Retina (tissue), 1 donor: ENCODE measurements at regions not wholly inside any gene's neighbourhood (a gene's known extent, or its start where the extent isn't known, plus 50 kb on each side); places are given as distances from the start of the nearest gene placed in this dataset.

ENCODE experiments used
- DNase-seq: peaks from one replicate; pipeline ENCODE4 v3.0.0-alpha.2; 2016

DNA sequence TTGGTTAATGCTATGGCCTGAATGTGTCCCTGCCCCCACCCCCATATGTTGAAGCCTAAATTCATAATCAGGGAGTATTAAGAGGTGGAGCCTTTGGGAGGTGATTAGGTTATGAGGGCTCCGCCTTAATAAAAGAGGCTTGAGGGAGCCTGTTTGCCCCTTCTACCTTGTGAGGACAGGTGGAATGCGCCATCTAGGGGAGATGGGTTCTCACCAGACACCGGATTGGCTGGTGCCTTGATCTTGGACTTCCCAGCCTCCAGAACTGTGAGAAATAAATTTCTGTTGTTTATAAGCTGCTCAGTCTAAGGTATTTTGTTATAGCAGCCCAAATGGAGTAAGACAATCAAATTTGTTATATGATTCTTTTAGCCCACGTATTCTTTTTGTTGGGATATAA is 148.3 kb downstream of the PTCSC3 start:
- DNase-seq, result no peak

DNA sequence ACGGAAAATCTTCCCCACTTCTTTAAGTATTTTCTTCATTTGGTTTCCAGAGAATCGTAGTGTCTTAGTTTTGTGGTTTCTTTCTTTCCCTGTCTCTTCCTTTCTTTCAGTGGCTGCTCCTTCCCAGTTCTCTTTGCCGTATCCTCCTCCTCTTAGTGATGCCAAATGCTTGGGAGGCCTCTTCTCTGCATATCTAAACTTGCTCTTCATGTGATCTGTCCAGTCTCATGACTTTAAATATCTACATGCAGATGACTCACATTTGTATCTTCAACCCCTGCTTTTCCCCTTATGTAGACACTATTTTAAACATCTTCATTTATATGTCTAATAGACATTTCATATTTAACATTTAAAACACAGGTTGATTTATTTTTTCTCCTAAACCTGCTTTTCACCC is 149.2 kb downstream of the PTCSC3 start:
- no peak for DNase-seq

DNA sequence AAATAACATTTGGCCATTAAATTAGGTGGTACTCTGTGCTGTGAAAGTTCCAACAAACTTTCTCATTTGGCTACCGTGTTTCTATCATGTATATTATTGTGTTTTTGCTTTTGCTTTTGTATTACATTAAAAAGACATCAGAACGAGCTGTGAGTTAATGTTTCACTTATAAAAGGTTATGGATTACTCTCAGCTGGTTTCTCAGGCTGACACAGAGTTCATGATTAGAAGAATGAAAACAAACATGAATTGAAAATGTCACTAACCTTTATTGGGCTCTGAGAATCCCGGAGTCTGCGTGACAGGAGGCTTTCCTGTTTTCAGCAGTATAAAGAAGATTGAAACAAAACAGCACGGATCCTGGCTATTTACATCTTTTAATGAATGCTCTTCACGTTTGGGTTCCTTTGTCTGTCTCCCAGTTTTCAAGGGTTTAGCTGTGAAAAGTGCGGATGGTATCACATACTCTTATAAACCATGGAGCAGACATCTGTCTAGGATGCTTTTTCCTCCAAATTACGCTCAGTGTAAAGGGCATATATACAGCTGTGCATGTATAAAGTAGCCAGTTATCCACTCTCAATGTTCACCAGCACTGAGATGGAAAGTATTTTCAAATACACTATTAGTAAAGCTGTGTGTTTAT is 153.6 kb downstream of the PTCSC3 start:
- DNase-seq, result no peak

DNA sequence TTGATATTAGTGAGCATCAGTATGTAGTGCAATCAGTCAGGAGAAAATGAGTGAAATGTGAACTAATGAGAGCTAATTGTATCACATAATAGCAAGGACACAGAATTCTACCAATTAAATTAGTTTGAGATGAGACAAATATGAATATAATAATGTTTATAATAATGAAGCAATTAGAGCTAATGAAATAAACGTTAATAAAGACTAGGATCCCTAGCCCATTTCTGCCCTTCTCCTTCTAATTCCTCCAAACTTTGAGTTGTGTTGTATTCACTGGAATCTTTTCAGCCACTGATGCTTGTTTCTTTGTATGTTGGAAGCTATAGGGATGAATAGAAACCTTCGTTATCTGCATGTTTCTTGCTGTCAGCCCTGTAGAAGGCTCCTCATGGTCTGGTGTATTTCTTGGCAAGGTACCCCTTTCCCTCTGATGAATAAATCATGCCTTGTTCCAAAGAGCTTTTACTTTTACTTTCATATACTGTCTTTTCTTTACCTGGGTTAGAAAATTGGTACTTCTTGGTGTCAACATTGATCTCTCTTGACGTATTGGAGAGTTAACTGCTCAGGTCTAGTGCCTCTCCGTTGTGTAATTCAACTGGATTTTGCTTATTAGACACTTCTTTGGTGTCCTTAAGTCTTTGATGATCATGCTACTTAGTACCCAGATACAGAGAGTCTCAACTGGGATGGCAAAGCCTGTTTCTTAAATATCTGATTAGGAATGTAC is 154.8 kb downstream of the PTCSC3 start:
- DNase-seq, result peak; percentile 48

DNA sequence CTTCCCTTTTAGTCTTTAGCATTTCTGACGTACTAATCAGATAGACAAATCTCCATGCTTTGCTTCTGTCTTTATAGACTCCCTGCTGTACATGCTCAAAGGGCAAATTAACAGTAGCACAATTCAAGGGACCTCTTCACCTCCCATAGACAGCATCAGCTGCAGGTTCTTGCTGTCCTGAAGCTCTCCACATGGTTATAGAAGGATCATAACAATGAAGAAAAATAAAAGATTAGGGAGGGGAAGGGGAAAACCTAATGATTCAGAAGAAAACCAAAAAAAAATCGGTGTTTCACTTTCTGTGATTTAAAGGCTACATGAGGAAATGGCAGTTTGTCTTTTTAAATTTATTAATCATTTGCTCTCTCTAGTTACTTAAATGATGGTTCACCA is 155.5 kb downstream of the PTCSC3 start:
- peak; percentile 68 for DNase-seq

DNA sequence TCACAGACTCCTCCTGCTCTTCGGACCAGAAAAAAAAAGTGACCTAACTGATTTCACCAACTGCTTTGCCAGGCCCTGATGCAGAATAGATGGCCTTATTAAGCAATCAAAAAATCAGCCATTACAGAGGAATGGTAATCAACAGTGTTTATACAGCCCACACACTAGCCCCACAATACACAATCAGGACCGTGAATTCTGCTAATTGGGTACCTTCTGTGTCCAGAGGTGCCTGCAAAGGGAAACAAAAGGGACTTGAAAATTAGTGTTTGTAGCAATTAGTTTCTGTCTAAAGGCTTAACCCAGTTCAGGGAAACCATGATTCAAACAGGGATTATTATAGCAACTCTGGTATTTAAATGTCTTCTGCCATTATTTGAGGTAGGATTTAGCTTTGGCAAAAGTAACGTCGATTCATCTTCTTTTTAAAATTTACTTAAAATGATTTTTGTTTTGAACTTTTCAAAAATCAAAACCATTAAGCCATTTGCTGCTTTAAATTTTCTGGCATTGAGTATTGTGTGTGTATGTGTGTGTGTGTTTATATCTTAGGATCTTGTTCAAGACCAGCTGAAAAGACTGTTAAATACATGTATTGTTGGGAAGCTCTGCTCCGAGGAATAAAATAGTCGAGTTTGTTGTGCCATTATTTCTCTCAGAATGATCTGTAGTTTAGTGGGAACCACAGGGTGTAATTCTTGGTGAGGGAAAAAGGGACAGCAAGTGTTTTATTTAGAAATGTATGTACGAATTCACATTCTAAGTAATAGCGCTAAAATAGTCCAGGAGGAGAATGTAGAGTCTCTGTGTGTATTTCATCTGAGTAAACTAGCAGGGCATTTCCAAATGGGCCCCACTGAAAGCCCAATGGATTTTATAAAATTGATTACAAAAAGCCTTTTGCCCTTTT is 156.1 kb downstream of the PTCSC3 start:
- DNase-seq, result peak; percentile 71

DNA sequence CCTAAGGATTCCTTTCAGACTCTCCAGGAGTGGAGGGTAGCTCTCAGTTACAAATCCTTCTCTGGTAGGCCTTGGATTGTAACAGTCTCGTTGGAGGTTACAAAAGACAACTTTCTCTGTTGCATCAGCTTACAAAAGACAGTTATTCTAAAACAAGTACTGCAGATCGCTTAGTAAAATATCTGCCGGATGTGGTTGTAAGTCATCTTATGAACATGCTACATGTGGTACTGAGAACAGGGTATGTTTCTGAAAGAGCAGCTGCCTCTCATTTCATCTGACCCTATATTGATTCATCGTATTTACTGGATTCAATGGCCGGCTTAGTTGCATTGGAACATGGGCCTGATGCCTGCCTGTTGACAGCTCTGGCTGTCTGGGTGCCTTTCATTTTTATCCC is 157.4 kb downstream of the PTCSC3 start:
- DNase-seq, result peak; percentile 38

DNA sequence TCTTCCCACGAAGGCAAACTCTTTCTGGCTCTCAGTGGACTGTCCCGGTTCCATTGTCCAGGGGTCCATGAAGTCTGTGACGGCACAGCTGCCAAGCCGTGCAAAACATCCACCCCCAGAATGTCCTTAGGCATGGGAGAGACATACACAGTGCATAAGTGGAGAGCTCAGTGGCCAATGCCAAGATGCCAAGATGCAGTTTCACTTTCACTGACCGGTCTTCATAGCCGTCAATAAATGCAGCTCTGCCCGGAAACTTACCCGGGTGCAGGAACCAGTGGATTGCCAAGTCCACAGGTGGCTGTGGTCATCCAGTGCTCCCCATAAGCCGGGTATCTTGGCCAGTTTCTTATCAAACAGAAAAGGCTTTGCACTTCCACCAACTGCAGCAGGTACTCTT is 162.3 kb downstream of the PTCSC3 start:
- DNase-seq, result no peak

DNA sequence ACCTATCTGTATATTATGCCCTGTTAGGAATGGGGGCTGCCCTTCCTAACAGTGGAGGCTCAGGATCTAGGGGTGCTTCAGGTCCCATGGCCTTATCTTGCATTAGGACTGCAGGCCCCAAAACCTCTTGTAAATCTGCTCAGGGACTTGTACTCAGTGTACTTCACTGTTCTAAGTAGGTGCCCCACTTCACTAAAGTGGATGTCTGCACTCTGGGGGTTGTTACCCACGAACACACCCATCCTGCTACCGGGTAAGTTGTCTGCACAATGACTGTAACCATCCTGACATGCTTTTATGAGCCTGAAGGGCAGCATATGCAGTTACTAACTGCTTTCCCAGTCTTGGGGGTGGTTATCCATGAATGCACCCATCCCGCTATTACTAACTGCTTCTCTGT is 163.0 kb downstream of the PTCSC3 start:
- no peak for DNase-seq

DNA sequence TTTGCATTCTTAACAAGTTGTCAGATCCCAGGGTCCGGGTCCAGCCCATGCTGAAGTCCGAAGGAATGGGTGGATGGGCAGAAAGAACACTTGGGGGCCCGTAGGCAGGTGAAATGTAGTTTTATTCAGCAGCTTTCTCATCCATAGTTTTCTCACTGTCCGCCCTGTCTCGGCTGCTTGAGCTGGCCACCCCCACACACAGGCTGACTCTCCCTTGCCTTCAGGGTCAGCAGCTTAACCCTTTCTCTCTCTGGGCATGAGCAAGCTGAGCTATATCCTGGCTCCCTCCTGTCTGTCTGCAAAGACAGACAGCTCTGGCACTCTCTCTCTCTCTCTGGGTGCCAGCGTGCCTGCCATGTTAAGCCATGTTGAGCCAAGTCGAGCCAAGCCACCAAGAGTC is 163.9 kb downstream of the PTCSC3 start:
- DNase-seq, result no peak

DNA sequence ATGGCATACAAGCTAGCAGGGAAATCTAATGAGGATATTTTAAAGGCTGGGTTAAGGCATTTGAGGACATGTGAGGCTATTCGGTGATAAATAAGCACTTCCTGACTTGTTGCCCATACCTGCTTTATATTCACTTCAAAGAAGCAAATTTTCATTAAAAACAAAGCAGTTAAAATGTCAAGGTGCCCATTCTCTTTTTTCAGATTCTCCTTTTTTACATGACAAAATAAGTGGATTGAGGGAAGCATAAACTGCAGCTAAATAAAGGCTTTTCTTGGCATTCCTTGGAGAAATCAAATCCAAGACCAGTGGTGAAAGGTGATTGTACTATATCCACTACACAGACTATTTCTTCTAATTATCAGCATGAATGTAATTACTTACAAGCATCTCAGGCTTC is 166.9 kb downstream of the PTCSC3 start:
- no peak for DNase-seq

DNA sequence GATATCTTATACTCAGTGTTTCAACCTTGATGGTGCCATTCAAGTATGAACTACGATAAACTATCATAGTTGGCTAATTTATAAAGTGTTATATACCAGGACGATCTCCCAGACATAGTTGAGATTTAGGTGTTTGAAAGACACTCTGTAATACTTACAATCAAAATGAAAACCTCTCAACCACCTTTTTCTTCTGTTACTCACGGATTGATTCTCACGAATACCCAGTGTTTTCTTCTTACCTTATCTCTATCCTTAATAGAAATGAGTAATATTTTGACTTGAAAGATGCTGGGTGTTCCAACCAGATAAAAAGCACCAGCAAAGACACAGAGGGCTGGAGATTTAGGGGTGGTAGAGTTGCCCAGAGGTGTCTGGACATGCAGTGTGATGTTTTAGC is 169.9 kb downstream of the PTCSC3 start:
- DNase-seq, result no peak

DNA sequence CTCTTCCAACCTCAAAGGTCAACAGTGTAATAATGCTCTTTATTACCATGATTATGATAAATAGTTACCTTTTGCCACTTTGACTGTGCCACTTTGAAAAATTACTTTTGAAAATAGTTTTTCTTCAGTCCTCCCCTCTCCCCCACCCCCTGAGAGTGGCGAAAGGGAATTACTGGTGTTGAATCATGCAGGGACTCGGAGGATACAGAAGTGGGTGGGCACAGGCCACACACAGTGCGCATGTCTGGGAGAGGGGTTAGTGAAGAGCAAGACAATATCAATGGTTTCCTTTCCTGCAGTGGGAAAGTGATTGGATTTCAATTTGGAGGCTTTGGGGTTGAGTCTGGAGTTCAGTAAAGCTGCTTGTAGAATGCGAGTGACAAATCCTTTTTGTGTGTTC is 170.9 kb downstream of the PTCSC3 start:
- no peak for DNase-seq

DNA sequence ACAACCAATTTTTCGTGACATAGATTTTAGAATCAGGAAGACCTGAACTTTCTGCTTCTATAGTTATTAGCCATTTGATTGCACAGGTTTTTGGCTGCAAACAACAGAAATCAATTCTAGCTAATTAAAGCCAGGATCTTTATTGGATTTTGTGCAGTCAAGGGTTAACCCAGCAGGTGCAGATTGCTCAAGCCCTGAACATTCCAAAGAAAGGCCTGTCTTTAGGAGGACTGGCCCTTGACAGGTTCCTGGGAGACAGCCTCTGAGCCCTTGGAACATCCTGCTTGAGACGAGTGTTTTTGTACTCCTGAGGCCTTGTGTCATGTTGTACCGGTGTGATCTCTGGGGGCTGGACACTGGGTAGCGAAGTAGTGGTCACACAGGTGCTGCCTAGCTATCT is 174.6 kb downstream of the PTCSC3 start:
- no peak for DNase-seq

DNA sequence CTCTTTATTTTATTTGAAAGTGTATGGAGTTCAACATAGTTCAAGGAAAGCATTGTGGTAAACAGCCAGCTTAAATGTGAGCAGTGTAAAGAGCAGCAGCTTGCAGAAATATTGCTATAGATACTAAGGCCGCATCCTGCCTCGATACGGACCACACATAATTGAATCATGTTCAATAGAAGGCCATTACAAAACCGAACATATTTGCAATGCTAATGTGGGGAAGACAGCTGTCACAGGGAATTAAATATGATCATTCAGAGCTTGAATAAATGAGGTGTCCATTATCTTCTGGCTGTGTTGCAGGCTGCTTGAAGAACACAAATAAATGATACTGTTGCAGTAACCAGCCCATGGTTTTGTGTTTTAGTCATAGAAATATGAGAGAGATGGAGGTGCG is 173.2 kb downstream of the BRMS1L start:
- no peak for DNase-seq

DNA sequence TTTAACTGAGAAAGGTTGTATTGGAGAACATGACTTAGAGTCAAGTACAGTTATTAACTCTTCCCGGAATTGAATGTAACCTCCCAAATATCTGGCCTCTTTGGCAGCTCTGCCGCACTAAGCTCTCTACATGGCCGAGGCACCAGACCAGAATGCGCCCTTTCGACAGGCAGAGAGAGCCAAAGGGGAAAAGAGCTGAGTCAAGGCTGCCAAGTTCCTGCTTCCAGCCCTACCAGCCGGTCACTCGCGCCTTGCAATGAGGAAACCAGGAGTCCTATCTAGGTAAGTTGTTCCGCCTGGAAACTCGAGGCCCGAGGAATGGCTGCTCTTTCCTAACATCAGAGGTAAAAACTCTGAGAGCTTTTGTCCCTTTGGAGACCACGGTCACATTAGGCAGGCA is 172.2 kb downstream of the BRMS1L start:
- no peak for DNase-seq

DNA sequence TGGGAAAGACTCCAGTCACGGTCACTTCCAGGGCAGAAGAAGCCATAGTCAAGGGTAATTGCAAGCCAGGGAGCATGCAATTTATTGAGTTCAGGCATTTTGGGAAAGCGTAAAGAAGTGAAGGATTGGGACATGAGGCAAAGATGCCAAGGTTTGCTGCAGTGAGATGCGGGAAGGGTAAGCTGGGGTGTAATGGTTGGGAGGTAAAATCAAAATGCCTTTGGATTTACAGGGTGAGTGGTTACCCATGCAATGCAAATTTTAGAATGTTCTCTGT is 167.5 kb downstream of the BRMS1L start:
- DNase-seq, result no peak

DNA sequence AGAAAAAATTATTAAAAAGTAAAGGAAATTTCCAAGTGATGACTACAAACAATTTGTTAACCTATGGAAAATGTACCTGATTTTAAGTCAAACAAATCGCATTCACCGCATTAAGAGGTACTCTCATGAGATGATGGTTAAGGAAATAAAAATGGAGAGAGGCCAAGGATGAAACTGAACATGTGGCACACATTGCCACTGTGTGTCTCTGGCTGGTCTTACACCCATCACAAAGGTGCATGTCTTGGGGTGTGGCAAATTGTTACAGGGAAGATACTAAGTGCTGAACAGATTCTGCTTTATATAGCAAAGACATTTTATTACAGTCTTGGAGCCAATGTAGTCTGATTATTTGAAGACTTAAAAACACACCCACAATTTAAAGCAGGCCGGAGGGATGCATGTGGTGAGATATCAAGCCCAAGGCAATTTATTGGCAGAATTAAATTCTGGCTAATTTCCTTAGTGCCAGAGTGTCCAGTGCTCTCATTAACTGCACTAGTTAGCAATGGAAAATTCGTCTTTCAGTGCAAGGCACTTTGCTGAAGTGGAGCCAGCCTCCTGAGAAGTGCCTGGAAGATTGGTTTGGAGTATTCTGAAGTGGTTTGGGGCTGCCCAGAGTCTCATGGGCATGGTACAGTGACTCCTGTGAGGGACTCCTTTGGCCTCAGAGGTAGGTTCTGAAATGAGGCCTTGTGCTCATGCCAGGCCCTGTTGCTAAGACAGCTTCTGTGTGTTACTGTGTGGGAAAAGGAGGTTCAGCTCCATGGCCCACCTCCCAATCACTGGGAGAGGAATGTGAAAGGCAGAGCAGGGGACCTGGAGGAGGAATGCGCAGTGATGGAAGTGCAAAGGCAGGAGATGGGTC is 166.9 kb downstream of the BRMS1L start:
- DNase-seq, result no peak

DNA sequence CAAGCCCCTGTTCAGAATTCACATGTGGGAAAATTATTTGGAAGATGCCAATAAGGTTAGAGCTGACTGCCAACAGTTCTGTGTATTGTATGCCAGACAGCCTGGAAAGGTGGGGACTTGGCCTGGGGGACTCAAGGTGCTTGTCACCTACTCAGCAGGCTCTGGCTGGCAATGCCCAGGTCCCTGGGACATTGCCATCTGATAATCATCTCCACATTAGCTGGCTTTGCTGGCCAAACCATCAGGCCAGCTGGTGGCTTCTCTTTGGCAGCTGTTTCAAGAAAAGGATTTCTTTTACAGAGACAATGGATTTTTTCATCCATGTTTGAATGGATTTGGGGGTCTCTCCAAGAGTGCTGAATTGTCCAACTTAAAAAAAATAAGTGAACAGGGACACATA is 165.2 kb downstream of the BRMS1L start:
- peak; percentile 49 for DNase-seq

DNA sequence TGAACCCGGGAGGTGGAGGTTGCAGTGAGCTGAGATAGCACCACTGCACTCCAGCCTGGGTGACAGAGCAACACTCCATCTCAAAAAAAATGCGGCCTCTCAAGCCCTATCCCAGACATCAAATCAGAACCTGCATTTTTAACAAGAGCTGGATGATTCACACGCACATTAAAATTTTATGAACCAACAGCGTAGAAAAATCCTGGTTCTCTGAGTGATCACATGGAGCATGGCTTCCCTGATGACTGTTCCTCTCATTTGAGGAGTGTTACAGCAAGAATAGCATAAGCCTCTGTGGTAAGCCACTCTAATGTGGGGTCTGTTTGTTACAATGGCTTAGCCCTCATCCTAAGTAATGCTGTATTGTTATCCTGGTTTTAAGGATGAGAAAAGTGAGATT is 163.6 kb downstream of the BRMS1L start:
- no peak for DNase-seq

DNA sequence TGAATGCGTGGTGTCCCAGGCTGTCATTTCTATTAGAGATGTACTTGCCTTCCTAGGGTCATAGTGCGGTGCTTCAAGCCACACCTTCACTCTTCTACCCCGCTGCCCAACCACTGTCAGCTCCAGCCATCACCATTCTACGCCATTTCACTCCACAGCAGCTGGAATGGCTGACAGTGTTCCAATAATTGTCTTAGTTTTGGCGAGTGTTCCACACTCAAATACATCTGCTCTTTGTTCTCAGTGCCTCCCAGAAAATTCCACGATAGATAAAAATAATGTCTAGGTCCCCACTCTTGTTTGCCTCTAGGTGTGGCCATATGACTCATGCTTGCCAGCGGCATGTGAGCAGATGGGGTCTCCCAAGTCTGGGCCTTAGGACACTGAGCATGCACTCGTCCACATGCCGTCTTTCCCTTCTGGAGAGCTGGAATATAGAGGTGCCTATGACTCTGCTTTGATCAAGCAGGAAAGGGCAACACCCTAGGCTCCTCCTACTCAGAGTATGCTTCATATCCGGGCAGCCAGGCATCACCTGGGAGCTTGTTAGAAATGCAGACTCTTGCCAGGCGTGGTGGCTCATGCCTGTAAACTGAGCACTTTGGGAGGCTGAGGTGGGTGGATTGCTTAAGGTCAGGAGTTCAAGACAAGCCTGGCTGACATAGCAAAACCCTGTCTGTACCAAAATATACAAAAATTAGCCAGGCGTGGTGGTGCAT is 163.0 kb downstream of the BRMS1L start:
- no peak for DNase-seq

DNA sequence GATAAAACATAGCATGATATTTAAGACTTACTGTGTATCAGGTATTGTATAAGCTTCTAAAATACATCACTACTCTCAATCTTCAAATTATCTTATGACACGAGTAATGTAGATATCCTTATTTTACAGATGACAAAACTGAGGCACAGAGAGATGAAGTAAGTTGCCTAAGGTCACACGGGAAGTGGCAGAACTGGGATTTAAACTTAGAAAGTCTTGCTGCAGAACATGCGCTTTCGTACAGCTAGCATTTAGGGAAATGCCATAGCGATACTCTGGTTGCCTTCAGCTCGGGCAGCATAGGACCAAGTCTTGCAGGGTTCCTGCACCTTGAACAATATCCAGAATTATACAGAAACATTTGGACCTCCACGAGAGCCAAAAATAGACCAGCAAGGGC is 162.4 kb downstream of the BRMS1L start:
- DNase-seq, result no peak

DNA sequence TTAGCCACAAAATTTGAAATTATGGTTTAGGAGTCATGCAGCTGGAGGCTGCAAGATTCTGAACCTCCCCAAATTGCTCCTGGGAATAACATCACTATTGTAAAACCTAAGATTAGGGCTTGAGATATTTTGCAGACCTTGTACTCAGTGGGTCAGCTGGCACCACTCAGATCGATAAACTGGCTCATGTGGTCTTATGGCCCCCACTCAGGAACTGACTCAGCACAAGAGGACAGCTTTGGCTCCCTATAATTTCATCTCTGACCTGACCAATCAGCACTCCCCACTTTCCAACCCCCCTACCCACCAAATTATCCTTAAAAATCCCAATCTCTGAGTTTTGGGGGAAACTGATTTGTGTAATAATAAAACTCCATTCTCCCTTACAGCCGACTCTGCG is 161.6 kb downstream of the BRMS1L start:
- no peak for DNase-seq
